GM21447 (cell line): ENCODE measurements at regions not wholly inside any gene's neighbourhood (a gene's known extent, or its start where the extent isn't known, plus 50 kb on each side); places are given as distances from the start of the nearest gene placed in this dataset.
"Not testable (repeated sequence)": the region's sequence is repeated elsewhere in the genome, so short reads cannot be mapped to it uniquely, and the experiment has no call there.

Experiments
- ATAC-seq: cut with Tn5 transposase; IDR thresholded peaks from one replicate; pipeline ENCODE4 v1.9.1; 2021; ENCODE audit not compliant: unreplicated experiment

GRCh38 chr13:44755872-44756271, 179.7 kb upstream of the TSC22D1 start:
- no peak for ATAC-seq

GRCh38 chr13:44752164-44752563, 176.0 kb upstream of the TSC22D1 start:
- no peak for ATAC-seq

- ATAC-seq = no peak
These were observed 174.5 kb upstream of the TSC22D1 start for GRCh38 chr13:44750630-44751029.

- ATAC-seq = no peak
These were observed 173.8 kb upstream of the TSC22D1 start for GRCh38 chr13:44749906-44750305.

GRCh38 chr13:44748439-44748838, 172.3 kb upstream of the TSC22D1 start:
- ATAC-seq = no peak

- ATAC-seq = no peak
These were observed 171.0 kb upstream of the TSC22D1 start for GRCh38 chr13:44747179-44747578.

- ATAC-seq = no peak
These were observed 170.6 kb upstream of the TSC22D1 start for GRCh38 chr13:44746690-44747089.

GRCh38 chr13:44744880-44745633, 168.9 kb upstream of the TSC22D1 start:
- no peak for ATAC-seq

GRCh38 chr13:44739539-44739938, 163.4 kb upstream of the TSC22D1 start:
- ATAC-seq = no peak

GRCh38 chr13:44739120-44739519, 163.0 kb upstream of the TSC22D1 start:
- ATAC-seq = no peak

- no peak for ATAC-seq
These were observed 162.3 kb upstream of the TSC22D1 start for GRCh38 chr13:44738463-44738862.

GRCh38 chr13:44735806-44736205, 159.7 kb upstream of the TSC22D1 start:
- no peak for ATAC-seq

GRCh38 chr13:44734201-44734707, 158.1 kb upstream of the TSC22D1 start:
- ATAC-seq = no peak

GRCh38 chr13:44732503-44733098, 156.5 kb upstream of the TSC22D1 start:
- no peak for ATAC-seq

GRCh38 chr13:44730851-44731250, 154.7 kb upstream of the TSC22D1 start:
- ATAC-seq = no peak

- no peak for ATAC-seq
These were observed 154.0 kb upstream of the TSC22D1 start for GRCh38 chr13:44730099-44730498.

- ATAC-seq = not testable (repeated sequence)
These were observed 151.5 kb upstream of the TSC22D1 start for GRCh38 chr13:44727591-44727990.

GRCh38 chr13:44726778-44727177, 150.6 kb upstream of the TSC22D1 start:
- ATAC-seq = no peak

GRCh38 chr13:44726214-44726613, 150.1 kb upstream of the TSC22D1 start:
- no peak for ATAC-seq

GRCh38 chr13:44719857-44720671, 143.9 kb upstream of the TSC22D1 start:
- ATAC-seq = no peak

GRCh38 chr13:44718467-44718866, 142.3 kb upstream of the TSC22D1 start:
- ATAC-seq = no peak
